Neuronal stem cell (in vitro differentiated cells): ENCODE measurements at regions not wholly inside any gene's neighbourhood (a gene's known extent, or its start where the extent isn't known, plus 50 kb on each side); places are given as distances from the start of the nearest gene placed in this dataset.

Source experiments
- DNase-seq: peaks from one replicate; pipeline ENCODE4 v3.0.0-alpha.2; 2013; ENCODE audit warnings: low spot score
- H2AFZ ChIP-seq: one replicate; pipeline ENCODE4 v1.6.1; 2013; ENCODE audit warnings: mild to moderate bottlenecking, low read length, inconsistent platforms
- H2AK5ac ChIP-seq: 2 replicates; pipeline ENCODE4 v1.6.1; 2013; ENCODE audit warnings: low read depth, mild to moderate bottlenecking, inconsistent platforms, low read length, moderate library complexity, mixed read lengths
- H2BK120ac ChIP-seq: 2 replicates; pipeline ENCODE4 v1.6.1; 2013; ENCODE audit warnings: low read depth, mild to moderate bottlenecking, inconsistent platforms, low read length, moderate library complexity, mixed read lengths
- H2BK12ac ChIP-seq: one replicate; pipeline ENCODE4 v1.6.1; 2013; ENCODE audit warnings: low read length, inconsistent platforms
- H2BK15ac ChIP-seq: 2 replicates; pipeline ENCODE4 v1.6.1; 2013; ENCODE audit warnings: mild to moderate bottlenecking, low read length, inconsistent platforms, mixed read lengths
- H2BK5ac ChIP-seq: one replicate; pipeline ENCODE4 v1.6.1; 2013; ENCODE audit warnings: inconsistent platforms, mild to moderate bottlenecking, low read length, moderate library complexity
- H3K14ac ChIP-seq: one replicate; pipeline ENCODE4 v1.6.1; 2013; ENCODE audit warnings: low read length, inconsistent platforms
- H3K18ac ChIP-seq: 2 replicates; pipeline ENCODE4 v1.6.1; 2013; ENCODE audit warnings: low read length, inconsistent platforms
- H3K23ac ChIP-seq: 2 replicates; pipeline ENCODE4 v1.6.1; 2013; ENCODE audit warnings: low read depth, mild to moderate bottlenecking, mixed read lengths, low read length, inconsistent platforms; ENCODE audit not compliant: poor library complexity
- H3K27ac ChIP-seq: replicated peaks from 3 replicates; pipeline ENCODE4 v1.5.1; 2013; ENCODE audit warnings: low read length, inconsistent platforms
- H3K27me3 ChIP-seq, 3 experiments: 2 replicates each; pipeline ENCODE4 v1.6.1; 2013; ENCODE audit warnings: low read length in 3 of 3, mild to moderate bottlenecking in 2 of 3, inconsistent platforms in 1 of 3, low read depth in 1 of 3, mixed read lengths in 1 of 3, moderate library complexity in 1 of 3; ENCODE audit not compliant: control insufficient read depth in 3 of 3, insufficient read depth in 3 of 3
- H3K36me3 ChIP-seq, 2 donors: replicated peaks in 1 of 2; 2 replicates each; pipeline ENCODE4 v1.6.1; 2013; ENCODE audit warnings: low read length in 2 of 2; ENCODE audit not compliant: control insufficient read depth in 2 of 2, insufficient read depth in 2 of 2
- H3K4ac ChIP-seq: 2 replicates; pipeline ENCODE4 v1.6.1; 2013; ENCODE audit warnings: inconsistent platforms, mild to moderate bottlenecking, low read length, moderate library complexity
- H3K4me1 ChIP-seq, 2 donors: 1 replicate in 1 of 2; 2 replicates in 1 of 2; pipeline ENCODE4 v1.6.1; 2013; ENCODE audit warnings: low read length in 2 of 2, low read depth in 1 of 2; ENCODE audit not compliant: control insufficient read depth in 2 of 2, insufficient read depth in 1 of 2
- H3K4me2 ChIP-seq: one replicate; pipeline ENCODE4 v1.6.1; 2013; ENCODE audit warnings: mild to moderate bottlenecking, low read length, inconsistent platforms; ENCODE audit not compliant: insufficient read depth, poor library complexity, severe bottlenecking
- H3K4me3 ChIP-seq, 2 donors: 2 replicates each; pipeline ENCODE4 v1.5.1; 2013; ENCODE audit warnings: low read length in 2 of 2, mild to moderate bottlenecking in 2 of 2, inconsistent platforms in 1 of 2, moderate library complexity in 1 of 2
- H3K79me1 ChIP-seq: one replicate; pipeline ENCODE4 v1.6.1; 2013; ENCODE audit warnings: low read depth, mild to moderate bottlenecking, inconsistent platforms, low read length, moderate library complexity
- H3K9ac ChIP-seq: one replicate; pipeline ENCODE4 v1.6.1; 2013; ENCODE audit warnings: mild to moderate bottlenecking, low read depth, low read length, inconsistent platforms; ENCODE audit not compliant: poor library complexity
- H3K9me3 ChIP-seq, 2 donors: replicated peaks in 1 of 2; 2 replicates each; pipeline versions ENCODE3 to v1.6.1; 2013; ENCODE audit warnings: low read length in 2 of 2, mild to moderate bottlenecking in 2 of 2, inconsistent platforms in 1 of 2, low read depth in 1 of 2, mixed read lengths in 1 of 2, moderate library complexity in 1 of 2; ENCODE audit not compliant: control insufficient read depth in 2 of 2, insufficient read depth in 1 of 2
- H4K8ac ChIP-seq: one replicate; pipeline ENCODE4 v1.6.1; 2013; ENCODE audit warnings: low read depth, mild to moderate bottlenecking, inconsistent platforms, low read length, moderate library complexity
- H4K91ac ChIP-seq: one replicate; pipeline ENCODE4 v1.6.1; 2013; ENCODE audit warnings: low read length, low read depth, mild to moderate bottlenecking, inconsistent platforms; ENCODE audit not compliant: poor library complexity
- WGBS, 2 donors: extraction: QIAGEN DNeasy Blood & Tissue Kit; methylation state at CpG; one replicate each; pipeline ENCODE4 v1.1.7; 2013; ENCODE audit warnings: missing lambda C conversion rate in 2 of 2, mixed read lengths in 1 of 2; ENCODE audit not compliant: insufficient read length in 2 of 2, insufficient replicate concordance in 1 of 2; ENCODE audit errors: extremely low coverage in 2 of 2; 5-methylcytosine and 5-hydroxymethylcytosine counted together

DNA sequence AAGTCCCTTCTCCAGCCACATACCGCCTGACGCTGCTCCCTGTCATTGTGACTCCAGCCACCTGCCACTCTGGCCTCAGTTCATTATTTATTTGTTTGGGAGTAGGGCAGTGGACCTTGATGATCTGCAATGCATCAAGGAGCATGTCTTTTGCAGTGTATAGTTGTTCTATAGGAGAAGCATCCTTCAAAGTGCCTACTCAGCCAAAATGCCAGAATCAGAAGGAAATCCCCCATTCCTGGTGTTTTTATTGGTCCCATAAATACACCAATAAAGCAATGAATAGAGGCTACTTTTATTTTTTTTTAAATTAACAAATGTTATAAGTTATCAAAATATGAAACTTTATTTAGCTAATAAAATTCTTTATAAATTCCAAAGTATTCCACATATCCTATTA is 123.8 kb upstream of the NSMCE3 start:
- Histone ChIP-seq H4K91ac (no peak overlapping the region), H4K8ac (no peak overlapping the region), H3K4me1 (no peaks in the 10 kb centered on the region), H2BK120ac (no peak overlapping the region), H3K27ac (no peak overlapping the region), H3K4me2 (no peak overlapping the region), H3K36me3 (no peaks in the 10 kb centered on the region), H3K27me3 (no peaks in the 10 kb centered on the region), H3K9me3 (no peaks in the 10 kb centered on the region), H3K14ac (no peak overlapping the region), H3K4ac (no peak overlapping the region), H2AFZ (no peak overlapping the region), H3K4me3 (peak overlapping the region in 1 of 2 donors; percentile 6), H3K23ac (no peak overlapping the region), H3K79me1 (no peaks in the 10 kb centered on the region), H2BK12ac (no peak overlapping the region), H3K9ac (no peak overlapping the region), H2BK5ac (no peak overlapping the region), H2AK5ac (no peak overlapping the region), H3K18ac (no peak overlapping the region), H2BK15ac (no peak overlapping the region)
- no peak for DNase-seq
- WGBS, 2 donors, result no CpG with 5 or more reads among the region's 2 CpGs

DNA sequence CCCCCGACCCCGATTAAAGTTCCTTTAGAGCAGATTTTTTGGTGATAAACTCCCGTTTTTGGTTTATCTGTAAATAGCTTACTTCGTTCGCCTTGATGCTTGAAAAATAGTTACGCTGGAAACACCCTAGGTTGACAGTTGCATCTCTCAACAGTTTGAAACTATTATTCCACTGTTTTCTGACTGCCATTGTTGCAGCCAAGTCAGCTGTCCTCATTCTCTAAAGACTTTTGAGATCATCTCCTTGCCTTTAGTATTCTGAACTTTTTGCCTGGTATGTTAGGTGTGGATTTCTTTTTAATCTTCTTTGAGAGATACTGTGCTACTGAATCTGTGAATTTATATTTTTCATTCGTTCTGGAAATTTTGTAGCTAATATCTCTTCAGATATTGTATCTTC is 122.7 kb upstream of the NSMCE3 start:
- no peak for DNase-seq
- no CpG with 5 or more reads among the region's 7 CpGs for WGBS, 2 donors
- Histone ChIP-seq H2BK5ac (no peak overlapping the region), H2AK5ac (no peak overlapping the region), H3K14ac (no peak overlapping the region), H3K36me3 (no peaks in the 10 kb centered on the region), H3K4me1 (no peaks in the 10 kb centered on the region), H3K4me3 (no peak overlapping the region), H4K8ac (no peak overlapping the region), H3K79me1 (no peaks in the 10 kb centered on the region), H2BK15ac (no peak overlapping the region), H2BK120ac (no peak overlapping the region), H3K4me2 (no peak overlapping the region), H2BK12ac (no peak overlapping the region), H3K18ac (no peak overlapping the region), H3K9me3 (no peaks in the 10 kb centered on the region), H3K27ac (no peak overlapping the region), H4K91ac (no peak overlapping the region), H3K23ac (no peak overlapping the region), H3K27me3 (no peaks in the 10 kb centered on the region), H2AFZ (no peak overlapping the region), H3K9ac (no peak overlapping the region), H3K4ac (no peak overlapping the region)

DNA sequence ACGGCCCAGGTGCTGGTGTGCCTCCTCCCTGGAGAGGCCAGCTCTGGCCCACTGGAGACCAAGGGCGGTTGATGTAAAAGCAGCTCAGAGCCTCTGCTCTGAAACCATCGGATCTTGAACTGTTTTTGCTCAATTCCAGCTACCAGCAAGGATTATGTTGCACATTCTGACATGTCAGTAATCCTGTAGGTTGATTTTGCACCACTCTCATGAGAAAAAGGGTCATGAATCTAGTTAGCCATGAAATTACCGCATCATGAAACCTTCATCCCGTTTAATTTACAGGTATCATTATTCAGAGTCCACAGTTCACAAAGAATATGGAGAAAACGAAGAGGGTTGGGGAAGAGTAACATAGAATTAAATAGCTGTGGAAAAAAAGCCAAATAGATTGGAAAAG is 120.4 kb upstream of the NSMCE3 start:
- H3K14ac ChIP-seq, result no peak overlapping the region
- H3K36me3 ChIP-seq, result no peaks in the 10 kb centered on the region
- no peak overlapping the region for H3K4ac ChIP-seq
- no peaks in the 10 kb centered on the region for H3K4me1 ChIP-seq
- H4K8ac ChIP-seq, result no peak overlapping the region
- H3K27me3 ChIP-seq, result no peaks in the 10 kb centered on the region
- H3K18ac ChIP-seq, result no peak overlapping the region
- H2AK5ac ChIP-seq, result no peak overlapping the region
- H3K9me3 ChIP-seq, result no peaks in the 10 kb centered on the region
- no peak overlapping the region for H3K27ac ChIP-seq
- WGBS, 2 donors, result no CpG with 5 or more reads among the region's 6 CpGs
- H2BK120ac ChIP-seq, result no peak overlapping the region
- H2BK15ac ChIP-seq, result no peak overlapping the region
- no peak overlapping the region for H3K4me3 ChIP-seq
- no peak overlapping the region for H3K4me2 ChIP-seq
- no peak overlapping the region for H3K9ac ChIP-seq
- no peaks in the 10 kb centered on the region for H3K79me1 ChIP-seq
- H2BK5ac ChIP-seq, result no peak overlapping the region
- H4K91ac ChIP-seq, result no peak overlapping the region
- no peak overlapping the region for H3K23ac ChIP-seq
- no peak overlapping the region for H2AFZ ChIP-seq
- H2BK12ac ChIP-seq, result no peak overlapping the region
- no peak for DNase-seq

DNA sequence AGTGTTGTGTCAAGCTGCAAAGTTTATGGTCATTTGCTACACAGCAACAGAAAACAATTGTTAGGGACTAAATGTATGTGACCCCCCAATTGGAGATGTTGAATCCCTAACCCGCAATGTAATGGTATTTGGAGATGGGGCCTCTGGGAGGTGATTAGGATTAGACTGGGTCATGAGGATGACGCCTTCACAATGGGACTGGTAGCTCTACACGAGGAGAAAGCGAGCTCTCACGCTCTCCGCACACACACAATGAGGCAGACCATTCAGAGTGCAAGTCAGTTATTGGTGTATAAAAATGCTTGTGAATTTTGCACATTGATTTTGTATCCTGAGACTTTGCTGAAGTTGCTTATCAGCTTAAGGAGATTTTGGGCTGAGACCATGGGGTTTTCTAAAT is 116.9 kb upstream of the NSMCE3 start:
- H3K4ac ChIP-seq, result no peak overlapping the region
- H3K27me3 ChIP-seq, result no peaks in the 10 kb centered on the region
- no CpG with 5 or more reads among the region's 6 CpGs for WGBS, 2 donors
- no peak overlapping the region for H3K4me2 ChIP-seq
- no peak overlapping the region for H2BK15ac ChIP-seq
- no peak overlapping the region for H3K9ac ChIP-seq
- H4K8ac ChIP-seq, result no peak overlapping the region
- H3K4me3 ChIP-seq, result no peak overlapping the region
- H3K14ac ChIP-seq, result no peak overlapping the region
- no peak overlapping the region for H2AFZ ChIP-seq
- DNase-seq, result no peak
- no peak overlapping the region for H2BK12ac ChIP-seq
- H3K9me3 ChIP-seq, result no peaks in the 10 kb centered on the region
- H3K18ac ChIP-seq, result no peak overlapping the region
- no peak overlapping the region for H2BK120ac ChIP-seq
- no peak overlapping the region for H3K27ac ChIP-seq
- H3K36me3 ChIP-seq, result no peaks in the 10 kb centered on the region
- no peak overlapping the region for H2AK5ac ChIP-seq
- H3K79me1 ChIP-seq, result peaks cover 2% of the 10 kb centered on the region
- no peak overlapping the region for H2BK5ac ChIP-seq
- H3K4me1 ChIP-seq, result peaks cover 0 to 2% of the 10 kb centered on the region in 2 donors
- H4K91ac ChIP-seq, result no peak overlapping the region
- no peak overlapping the region for H3K23ac ChIP-seq
